NB4 (cell line): ENCODE measurements at regions not wholly inside any gene's neighbourhood (a gene's known extent, or its start where the extent isn't known, plus 50 kb on each side); places are given as distances from the start of the nearest gene placed in this dataset.
"Not testable (repeated sequence)": the region's sequence is repeated elsewhere in the genome, so short reads cannot be mapped to it uniquely, and the experiment has no call there.

ENCODE experiments used
- CTCF ChIP-seq: IDR thresholded peaks from one replicate; pipeline ENCODE4 v1.5.1; 2012; ENCODE audit warnings: low read depth, low read length
- MAX ChIP-seq: IDR thresholded peaks from 2 replicates; pipeline ENCODE4 v1.6.1; 2011; ENCODE audit warnings: low read depth, low read length
- MYC ChIP-seq: IDR thresholded peaks from 2 replicates; pipeline ENCODE4 v1.6.1; 2011; ENCODE audit warnings: low read depth, low read length
- POLR2A ChIP-seq: IDR thresholded peaks from 2 replicates; pipeline ENCODE4 v1.6.1; 2011; ENCODE audit warnings: mild to moderate bottlenecking; ENCODE audit not compliant: insufficient read length; ENCODE audit errors: extremely low read depth

- not testable (repeated sequence) for TF ChIP-seq CTCF, POLR2A, MYC, MAX
Observed at GRCh38 chr1:60840476-60840875, 241.9 kb upstream of the NFIA start.
